ENCODE measurements at regions not wholly inside any gene's neighbourhood (a gene's known extent, or its start where the extent isn't known, plus 50 kb on each side); places are given as distances from the start of the nearest gene placed in this dataset.
A peak's percentile ranks its signal among the peaks of the same experiment; 100 is the strongest.

DNA sequence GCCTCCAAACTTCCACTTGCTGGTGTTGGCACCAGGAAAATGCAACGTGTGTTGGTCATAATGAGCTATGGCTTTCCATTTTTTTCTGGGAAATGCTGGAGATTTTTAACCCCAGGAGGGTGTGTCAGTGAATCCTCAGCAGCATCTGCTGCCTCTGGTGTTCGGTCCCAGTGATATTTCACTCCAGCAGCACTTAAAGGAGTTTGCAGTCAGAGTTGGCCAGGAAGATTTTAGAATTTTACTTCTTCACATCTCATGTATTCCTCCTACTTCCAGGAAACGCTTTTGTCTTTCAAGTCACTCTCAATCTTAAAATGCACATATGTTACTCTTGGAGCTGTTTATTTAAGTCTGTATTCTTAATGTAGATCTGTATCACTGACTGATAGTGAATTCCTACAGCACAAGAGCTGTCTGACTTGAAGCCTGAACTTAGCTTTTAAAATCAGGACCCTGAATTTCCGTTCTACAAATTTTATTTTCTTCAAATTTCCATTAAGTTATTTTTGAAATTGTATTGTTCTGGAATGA, 903.4 kb upstream of the SLC10A2 start (continued):
- no peak for TF ChIP-seq ZNF331 (CRISPR knock-in tag; IDR thresholded peaks at IDR 0.05; ENCODE audit: low read depth)
- TF ChIP-seq CREB1 (CRISPR knock-in tag; IDR thresholded peaks at IDR 0.05; ENCODE audit: low read depth): no peak
- TF ChIP-seq, protein P1, sequence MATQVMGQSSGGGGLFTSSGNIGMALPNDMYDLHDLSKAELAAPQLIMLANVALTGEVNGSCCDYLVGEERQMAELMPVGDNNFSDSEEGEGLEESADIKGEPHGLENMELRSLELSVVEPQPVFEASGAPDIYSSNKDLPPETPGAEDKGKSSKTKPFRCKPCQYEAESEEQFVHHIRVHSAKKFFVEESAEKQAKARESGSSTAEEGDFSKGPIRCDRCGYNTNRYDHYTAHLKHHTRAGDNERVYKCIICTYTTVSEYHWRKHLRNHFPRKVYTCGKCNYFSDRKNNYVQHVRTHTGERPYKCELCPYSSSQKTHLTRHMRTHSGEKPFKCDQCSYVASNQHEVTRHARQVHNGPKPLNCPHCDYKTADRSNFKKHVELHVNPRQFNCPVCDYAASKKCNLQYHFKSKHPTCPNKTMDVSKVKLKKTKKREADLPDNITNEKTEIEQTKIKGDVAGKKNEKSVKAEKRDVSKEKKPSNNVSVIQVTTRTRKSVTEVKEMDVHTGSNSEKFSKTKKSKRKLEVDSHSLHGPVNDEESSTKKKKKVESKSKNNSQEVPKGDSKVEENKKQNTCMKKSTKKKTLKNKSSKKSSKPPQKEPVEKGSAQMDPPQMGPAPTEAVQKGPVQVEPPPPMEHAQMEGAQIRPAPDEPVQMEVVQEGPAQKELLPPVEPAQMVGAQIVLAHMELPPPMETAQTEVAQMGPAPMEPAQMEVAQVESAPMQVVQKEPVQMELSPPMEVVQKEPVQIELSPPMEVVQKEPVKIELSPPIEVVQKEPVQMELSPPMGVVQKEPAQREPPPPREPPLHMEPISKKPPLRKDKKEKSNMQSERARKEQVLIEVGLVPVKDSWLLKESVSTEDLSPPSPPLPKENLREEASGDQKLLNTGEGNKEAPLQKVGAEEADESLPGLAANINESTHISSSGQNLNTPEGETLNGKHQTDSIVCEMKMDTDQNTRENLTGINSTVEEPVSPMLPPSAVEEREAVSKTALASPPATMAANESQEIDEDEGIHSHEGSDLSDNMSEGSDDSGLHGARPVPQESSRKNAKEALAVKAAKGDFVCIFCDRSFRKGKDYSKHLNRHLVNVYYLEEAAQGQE (IDR thresholded peaks at IDR 0.05; ENCODE audit: unreplicated experiment): no peak
- TF ChIP-seq, protein P2, sequence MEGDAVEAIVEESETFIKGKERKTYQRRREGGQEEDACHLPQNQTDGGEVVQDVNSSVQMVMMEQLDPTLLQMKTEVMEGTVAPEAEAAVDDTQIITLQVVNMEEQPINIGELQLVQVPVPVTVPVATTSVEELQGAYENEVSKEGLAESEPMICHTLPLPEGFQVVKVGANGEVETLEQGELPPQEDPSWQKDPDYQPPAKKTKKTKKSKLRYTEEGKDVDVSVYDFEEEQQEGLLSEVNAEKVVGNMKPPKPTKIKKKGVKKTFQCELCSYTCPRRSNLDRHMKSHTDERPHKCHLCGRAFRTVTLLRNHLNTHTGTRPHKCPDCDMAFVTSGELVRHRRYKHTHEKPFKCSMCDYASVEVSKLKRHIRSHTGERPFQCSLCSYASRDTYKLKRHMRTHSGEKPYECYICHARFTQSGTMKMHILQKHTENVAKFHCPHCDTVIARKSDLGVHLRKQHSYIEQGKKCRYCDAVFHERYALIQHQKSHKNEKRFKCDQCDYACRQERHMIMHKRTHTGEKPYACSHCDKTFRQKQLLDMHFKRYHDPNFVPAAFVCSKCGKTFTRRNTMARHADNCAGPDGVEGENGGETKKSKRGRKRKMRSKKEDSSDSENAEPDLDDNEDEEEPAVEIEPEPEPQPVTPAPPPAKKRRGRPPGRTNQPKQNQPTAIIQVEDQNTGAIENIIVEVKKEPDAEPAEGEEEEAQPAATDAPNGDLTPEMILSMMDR (conservative IDR thresholded peaks at IDR 0.05; ENCODE audit: low read depth in 2 of 2): no peak

DNA sequence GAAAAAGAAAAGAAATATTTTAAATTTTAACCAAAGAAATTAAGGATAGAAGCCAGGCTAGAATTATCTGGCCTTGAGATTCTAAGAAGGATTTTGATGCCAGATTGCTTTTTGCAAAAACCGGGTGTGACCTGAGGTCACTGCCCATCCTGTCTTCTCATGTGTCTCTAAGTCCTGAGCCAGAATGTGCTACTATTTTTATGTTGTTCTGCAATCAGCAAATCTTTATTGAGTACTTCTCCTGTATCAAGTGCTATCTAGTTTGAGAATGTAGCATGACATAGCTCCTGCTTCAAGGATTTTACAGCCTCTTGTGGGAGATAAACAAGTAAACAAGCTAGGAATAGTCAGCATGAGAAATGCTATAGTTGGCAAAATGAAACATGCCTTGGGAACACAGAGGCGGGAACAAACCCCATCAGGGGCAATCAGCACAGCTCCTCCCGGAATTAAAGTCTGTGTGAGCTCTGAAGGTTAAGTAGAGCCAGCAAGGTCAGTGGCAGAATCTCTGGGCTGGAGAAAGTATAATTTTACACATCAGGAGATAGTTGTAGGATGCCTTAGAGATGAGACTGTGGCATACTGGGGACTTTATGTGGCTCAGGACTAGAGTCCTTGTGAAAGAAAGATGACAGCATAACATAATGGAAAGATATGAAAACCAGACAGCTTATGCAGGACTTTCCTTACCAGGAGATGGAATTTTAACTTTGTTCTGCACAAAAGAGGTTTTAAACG, 899.5 kb upstream of the SLC10A2 start:
- Mint-ChIP-seq H3K36me3 (ENCODE audit: low read depth) (no peaks in the 10 kb centered on the region), H3K27me3 (ENCODE audit: insufficient read depth, low read depth, poor library complexity) (no peaks in the 10 kb centered on the region), H3K27ac (no peak overlapping the region), H3K4me3 (no peak overlapping the region), H3K4me1 (no peaks in the 10 kb centered on the region), H3K9me3 (no peaks in the 10 kb centered on the region)
- Histone ChIP-seq H4K20me1 (replicated peaks; ENCODE audit: insufficient read depth) (no peaks in the 10 kb centered on the region), H3F3A (replicated peaks; ENCODE audit: low read depth) (no peaks in the 10 kb centered on the region), H3K4me1 (ENCODE audit: insufficient read depth) (no peaks in the 10 kb centered on the region), H3K27ac (ENCODE audit: low read depth) (no peak overlapping the region), H3K79me2 (replicated peaks; ENCODE audit: insufficient read depth) (no peaks in the 10 kb centered on the region), H3K36me3 (ENCODE audit: insufficient read depth) (no peaks in the 10 kb centered on the region), H3K27me3 (ENCODE audit: insufficient read depth) (no peaks in the 10 kb centered on the region), H3K4me3 (no peak overlapping the region), H3K4me2 (no peak overlapping the region), H2AFZ (peak overlapping the region; percentile 75; the same call in 1 of the 2 replicates), H3K9me2 (ENCODE audit: insufficient read depth) (no peaks in the 10 kb centered on the region; the same call in 1 of the 2 replicates)
- DNase-seq (ENCODE audit: low spot score) (no peak), ATAC-seq (no peak)
- TF ChIP-seq POLR2AphosphoS5 (IDR thresholded peaks at IDR 0.05; ENCODE audit: low read depth) (no peak), ZNF331 (CRISPR knock-in tag; IDR thresholded peaks at IDR 0.05; ENCODE audit: low read depth) (no peak), EZH2phosphoT487 (IDR thresholded peaks at IDR 0.05; ENCODE audit: unreplicated experiment) (no peak), CREB1 (CRISPR knock-in tag; IDR thresholded peaks at IDR 0.05; ENCODE audit: low read depth) (no peak), STAT1 (IDR thresholded peaks at IDR 0.05; ENCODE audit: unreplicated experiment) (no peak), NANOG (IDR thresholded peaks at IDR 0.05; ENCODE audit: borderline replicate concordance) (no peak)
- TF ChIP-seq, protein P3, sequence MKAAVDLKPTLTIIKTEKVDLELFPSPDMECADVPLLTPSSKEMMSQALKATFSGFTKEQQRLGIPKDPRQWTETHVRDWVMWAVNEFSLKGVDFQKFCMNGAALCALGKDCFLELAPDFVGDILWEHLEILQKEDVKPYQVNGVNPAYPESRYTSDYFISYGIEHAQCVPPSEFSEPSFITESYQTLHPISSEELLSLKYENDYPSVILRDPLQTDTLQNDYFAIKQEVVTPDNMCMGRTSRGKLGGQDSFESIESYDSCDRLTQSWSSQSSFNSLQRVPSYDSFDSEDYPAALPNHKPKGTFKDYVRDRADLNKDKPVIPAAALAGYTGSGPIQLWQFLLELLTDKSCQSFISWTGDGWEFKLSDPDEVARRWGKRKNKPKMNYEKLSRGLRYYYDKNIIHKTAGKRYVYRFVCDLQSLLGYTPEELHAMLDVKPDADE (IDR thresholded peaks at IDR 0.05): no peak
- TF ChIP-seq, protein P2 (conservative IDR thresholded peaks at IDR 0.05; ENCODE audit: low read depth in 2 of 2): no peak

Data from GM23338 (cell line).